GM20431 (cell line): ENCODE measurements at regions not wholly inside any gene's neighbourhood (a gene's known extent, or its start where the extent isn't known, plus 50 kb on each side); places are given as distances from the start of the nearest gene placed in this dataset.

Experiments used
- in situ Hi-C: fragments of 300-500 bp; cut with MseI, MboI; formaldehyde crosslinking; loops from one replicate; pipeline ENCODE4 v1.15.0; 2020; ENCODE audit warnings: low sequenced_read_pairs; ENCODE audit not compliant: unreplicated experiment

DNA sequence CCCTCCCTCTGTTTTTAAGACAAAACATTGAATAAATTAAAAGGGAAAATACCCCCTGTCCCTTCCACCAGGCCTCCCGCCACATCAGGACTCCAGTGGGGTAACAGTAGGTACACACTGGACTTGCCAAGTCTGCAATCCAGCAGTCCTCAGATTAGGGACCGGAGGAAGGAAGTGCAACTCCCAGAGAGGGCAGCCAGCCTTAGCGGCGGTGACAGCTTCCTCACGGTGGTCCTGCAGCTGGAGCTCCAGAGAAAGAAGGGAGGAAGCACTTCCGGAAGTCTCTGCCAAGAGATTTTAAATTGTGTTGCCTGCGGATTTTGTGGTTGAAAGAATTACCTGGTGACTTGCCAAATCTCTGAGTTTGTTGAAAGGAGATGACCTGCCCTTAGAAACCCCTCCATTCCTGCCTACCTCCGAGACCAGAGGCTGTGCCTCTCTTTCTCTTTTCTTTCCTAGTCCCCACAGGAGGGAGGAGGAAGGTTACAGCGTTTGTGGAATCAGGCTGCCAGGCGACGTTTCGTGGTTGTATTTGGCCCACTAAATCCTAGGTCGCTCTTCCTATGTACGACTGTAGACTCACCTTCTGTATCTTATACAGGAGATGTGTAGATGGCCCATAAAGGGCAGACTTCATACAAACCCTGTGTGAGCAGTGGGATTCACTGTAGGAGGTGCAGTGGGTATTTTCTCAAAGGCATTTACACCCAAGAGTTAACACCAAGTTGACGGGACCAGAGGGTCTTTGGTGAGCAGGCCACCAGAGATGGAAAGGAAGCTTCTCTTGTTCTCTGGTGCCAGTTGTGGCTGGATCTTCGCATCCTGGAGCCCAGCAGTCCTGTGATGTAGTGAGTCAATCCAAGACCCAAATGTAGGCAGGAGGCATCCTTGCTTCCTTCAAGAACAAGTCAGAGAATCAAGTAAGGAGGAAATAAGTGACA is 77.9 kb downstream of the INSIG1 start:
- in situ Hi-C loops, result loop anchor here (25.0 kb wide), 1 partner anchor 362 kb away; no protein-coding TSS in a partner anchor

- in situ Hi-C loops, result loop anchor here (25.0 kb wide), 1 partner anchor 360 kb away; no protein-coding TSS in a partner anchor
These were observed 79.6 kb downstream of the INSIG1 start for GRCh38 chr7:155377071-155377837.

DNA sequence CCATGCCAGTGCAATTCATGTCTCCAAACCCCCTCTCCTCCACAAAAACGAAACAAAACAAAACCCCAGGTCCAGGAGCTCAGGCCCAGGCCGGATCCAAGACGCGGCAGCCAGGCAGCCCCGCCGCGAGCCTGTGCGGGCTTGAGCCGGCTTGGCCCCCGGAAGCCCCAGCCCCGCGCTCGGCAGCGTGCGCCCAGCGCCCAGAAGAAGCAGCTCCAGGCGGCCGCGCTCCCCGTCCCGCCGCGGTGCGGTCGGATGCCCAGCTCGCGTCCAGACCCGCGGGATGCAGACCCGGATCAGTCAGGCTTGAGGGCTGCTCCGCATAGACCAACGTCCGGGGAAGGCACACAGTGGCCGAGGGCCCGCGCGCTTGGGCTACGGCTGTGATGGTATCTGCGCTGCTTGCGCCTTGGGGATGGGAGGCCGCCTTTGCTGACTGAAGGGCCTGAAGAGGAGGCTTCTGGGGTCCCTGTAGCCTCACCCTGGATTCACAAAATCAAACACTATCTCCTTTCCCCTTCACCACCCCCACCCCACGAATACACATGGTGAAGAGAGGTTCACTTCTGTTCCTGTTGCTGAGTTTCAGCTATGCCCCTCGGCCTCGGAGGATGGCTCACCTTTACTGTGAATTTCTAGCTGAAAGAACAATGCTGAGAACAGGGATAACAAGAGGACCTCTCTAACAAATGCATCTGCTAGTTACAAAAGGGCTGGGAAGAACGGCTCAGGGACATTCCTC is 79.9 kb upstream of the EN2 start:
- in situ Hi-C loops, result loop anchor here (25.0 kb wide), 1 partner anchor 359 kb away; no protein-coding TSS in a partner anchor

DNA sequence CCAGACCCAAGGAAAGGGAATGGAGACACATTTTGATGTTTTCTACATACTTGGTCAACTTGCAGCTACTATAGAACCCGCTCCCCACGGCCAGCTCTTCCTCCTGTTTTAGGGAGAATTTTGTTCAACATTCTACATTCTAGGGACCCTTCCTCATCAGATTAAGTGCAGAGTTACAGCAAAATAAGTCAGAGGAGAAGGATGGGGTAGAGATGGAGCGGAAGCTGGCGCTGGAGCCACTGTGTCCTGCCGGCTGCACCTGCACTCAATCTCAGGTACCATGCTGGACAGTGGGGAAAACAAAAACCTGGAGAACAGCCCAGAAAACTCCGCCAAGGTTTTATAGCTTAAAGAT is 79.4 kb upstream of the EN2 start:
- in situ Hi-C loops, result loop anchor here (25.0 kb wide), 1 partner anchor 359 kb away; no protein-coding TSS in a partner anchor

DNA sequence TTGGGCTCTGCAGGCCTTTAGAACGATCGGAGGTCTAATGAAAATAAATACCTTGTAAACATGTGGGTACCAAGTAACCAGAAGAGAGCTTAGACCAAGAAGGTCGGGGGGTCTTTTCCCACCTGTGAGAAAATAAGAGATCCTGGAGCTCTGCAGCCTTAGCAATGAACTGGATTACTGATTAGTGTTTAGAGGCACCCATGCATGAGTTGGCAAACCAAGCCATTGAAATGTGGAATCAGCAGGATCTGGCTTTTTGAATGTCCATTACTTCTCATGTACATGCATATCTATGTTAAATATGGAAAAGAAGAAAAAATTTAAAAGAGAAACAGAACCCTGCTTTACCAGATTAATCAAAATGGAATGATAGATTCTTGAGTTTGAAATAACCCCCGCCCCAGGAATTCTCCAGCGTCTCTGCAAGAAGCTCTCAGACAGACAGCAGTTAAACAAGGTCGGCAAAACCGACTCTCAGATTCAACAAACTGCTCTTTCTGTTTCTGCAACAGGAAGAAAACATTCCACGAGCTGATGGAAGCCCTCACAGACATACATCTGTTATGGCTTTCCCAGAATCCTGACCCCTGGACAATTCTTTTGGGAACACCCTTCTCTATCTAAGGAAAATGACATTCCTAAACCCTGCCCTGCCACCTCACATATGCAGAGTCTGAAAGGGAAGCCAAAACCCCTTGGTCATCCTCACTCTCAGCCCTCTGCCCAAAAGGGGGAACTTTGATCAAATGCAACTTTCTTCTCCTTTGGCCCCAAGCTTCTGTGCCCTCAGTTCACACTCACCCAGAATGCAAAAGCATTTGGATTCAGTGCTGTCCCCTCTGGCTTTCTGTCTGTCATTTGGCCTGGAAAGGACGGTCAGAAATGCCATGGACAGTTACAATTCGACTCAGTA is 78.7 kb upstream of the EN2 start:
- in situ Hi-C loops, result loop anchor here (25.0 kb wide), 1 partner anchor 358 kb away; no protein-coding TSS in a partner anchor

GRCh38 chr7:155380221-155380861 is 77.6 kb upstream of the EN2 start:
- in situ Hi-C loops, result loop anchor here (25.0 kb wide), 1 partner anchor 357 kb away; no protein-coding TSS in a partner anchor

DNA sequence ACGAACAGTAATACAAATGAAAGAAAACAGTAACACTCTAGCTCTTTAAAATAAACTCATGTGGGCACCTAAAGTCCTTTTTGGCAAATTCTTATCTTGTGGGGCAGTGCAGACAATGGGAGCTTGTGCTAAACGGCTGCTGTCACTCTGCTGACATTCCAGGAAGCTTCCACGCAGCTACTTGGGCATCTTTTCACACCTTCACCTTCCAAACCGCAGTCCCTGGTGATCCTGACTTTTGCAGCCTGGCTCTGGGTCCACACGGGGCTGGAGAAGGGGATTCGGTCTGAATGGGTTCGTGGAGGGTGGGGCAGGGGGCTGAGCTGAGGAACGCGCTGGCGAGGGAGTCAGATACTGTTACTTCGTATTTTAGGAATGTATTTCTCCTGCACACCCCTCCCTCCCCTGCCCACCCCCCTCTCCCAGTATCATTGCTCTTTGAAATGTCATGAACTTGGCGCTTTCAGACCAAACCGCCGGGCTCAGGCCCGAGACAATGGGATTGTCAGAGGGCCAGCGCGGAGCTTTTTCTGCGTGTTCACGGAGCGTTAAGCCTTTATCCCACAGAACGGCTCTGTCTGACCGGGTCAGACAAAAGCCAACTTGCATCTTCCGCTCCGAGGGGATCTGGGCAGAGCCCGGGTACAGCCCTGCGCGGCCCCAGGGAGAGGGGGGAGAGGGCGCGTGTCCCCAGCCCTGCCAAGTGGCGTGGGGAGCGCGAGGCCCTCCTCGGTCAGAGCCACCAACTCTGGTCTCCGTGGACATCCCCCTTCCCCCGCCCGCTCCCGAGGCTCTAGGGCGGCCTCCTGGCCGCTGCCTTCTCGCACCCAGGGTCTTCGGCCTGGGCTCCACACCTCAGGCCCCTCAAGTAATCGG is 76.7 kb upstream of the EN2 start:
- in situ Hi-C loops, result loop anchor here (25.0 kb wide), 1 partner anchor 356 kb away; no protein-coding TSS in a partner anchor

DNA sequence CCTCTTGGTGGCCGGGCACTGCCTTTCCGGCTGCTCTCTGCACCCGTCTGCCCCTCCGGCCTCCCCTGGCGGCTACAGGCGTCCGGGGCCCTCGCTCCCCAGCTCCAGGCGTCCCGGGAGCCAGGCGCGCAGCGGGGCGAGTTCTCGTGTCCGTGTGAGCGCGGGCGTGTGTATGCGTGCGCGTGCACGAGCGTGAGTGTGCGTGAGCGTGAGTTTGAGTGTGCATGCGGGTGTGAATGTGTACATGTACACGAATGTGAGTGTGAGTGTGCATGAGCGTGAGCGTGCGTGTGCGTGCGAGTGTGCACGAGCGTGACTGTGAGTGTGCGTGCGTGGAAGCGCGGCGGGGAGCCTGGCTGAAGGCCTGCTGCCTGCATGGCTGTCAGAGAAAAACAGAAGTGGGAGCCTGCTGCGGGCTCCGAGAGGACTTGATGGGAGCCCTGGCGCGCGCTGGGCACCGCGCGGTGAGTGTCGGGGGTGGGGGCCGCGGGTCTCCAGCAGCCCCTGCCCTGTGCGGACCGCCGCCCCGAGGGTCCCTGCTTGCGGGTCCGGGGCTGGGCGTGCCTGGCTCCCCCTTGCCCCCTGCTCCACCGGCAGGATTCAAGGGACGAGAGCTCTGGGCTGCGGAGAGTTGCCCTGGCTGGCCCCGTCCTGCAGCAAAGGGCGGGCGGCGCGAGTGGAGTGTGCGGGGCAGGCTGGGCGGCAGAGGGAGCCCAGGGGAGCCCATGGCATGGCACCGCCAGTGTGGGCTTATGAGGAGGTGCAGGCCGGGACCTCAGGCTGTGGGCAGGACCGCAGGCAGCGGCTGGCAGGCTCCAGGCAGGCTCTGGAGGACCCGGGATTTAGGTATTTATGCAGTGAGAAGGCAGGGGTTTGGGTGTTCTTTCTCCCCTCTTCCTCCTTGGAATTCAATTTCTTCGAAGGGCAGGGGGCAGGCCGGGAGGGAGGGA is 75.8 kb upstream of the EN2 start:
- in situ Hi-C loops, result loop anchor here (25.0 kb wide), 1 partner anchor 355 kb away; no protein-coding TSS in a partner anchor

DNA sequence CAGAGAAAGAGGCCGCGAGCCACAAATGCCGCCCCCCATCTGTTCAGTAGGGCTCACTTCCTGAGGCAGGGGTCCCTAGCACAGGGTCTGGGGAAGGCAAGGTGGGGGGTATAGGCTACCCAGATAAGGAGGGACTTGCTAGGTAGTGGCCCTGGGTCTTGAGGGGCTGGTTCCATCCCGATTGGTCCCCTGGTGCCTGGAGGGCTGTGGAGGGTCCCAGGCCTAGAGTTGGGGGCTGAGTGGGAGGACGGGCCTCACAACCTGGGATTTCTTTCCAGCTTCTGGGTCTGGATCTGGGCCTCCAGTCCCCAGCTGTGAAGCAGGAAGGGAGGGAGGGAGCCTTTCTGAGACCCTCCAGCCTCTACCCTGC is 75.1 kb upstream of the EN2 start:
- in situ Hi-C loops, result loop anchor here (25.0 kb wide), 1 partner anchor 355 kb away; no protein-coding TSS in a partner anchor

- in situ Hi-C loops, result loop anchor here (25.0 kb wide), 1 partner anchor 353 kb away; no protein-coding TSS in a partner anchor
These were observed 74.0 kb upstream of the EN2 start for GRCh38 chr7:155383756-155384491.

GRCh38 chr7:155384751-155385150 is 73.2 kb upstream of the EN2 start:
- in situ Hi-C loops, result loop anchor here (25.0 kb wide), 1 partner anchor 353 kb away; no protein-coding TSS in a partner anchor

DNA sequence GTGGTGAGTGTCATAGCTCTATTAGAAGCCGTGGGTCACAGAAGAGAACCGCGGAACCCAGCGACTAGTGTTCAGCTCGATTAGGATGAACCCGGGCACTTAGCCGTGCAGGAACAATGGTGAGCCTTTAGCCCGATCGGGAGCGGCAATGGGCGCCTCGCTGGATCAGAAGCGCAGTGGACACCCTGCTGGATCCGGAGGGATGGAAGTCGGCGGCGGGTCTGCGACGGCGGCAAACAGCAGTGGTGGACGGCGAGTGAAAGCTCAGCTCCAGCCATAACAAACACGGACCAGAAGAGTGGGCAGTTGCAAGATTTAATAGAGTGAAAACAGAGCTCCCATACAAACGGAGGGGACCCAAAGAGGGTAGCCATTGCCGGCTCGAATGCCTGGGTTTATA is 72.7 kb upstream of the EN2 start:
- in situ Hi-C loops, result loop anchor here (25.0 kb wide), 1 partner anchor 352 kb away; no protein-coding TSS in a partner anchor

GRCh38 chr7:155386608-155387007 is 71.3 kb upstream of the EN2 start:
- in situ Hi-C loops, result loop anchor here (25.0 kb wide), 1 partner anchor 351 kb away; no protein-coding TSS in a partner anchor

- in situ Hi-C loops, result loop anchor here (25.0 kb wide), 1 partner anchor 350 kb away; no protein-coding TSS in a partner anchor
These were observed 70.8 kb upstream of the EN2 start for GRCh38 chr7:155387066-155387620.

GRCh38 chr7:155388561-155388960 is 69.4 kb upstream of the EN2 start:
- in situ Hi-C loops, result loop anchor here (25.0 kb wide), 1 partner anchor 349 kb away; no protein-coding TSS in a partner anchor
